Adipocyte (in vitro differentiated cells): ENCODE measurements at regions not wholly inside any gene's neighbourhood (a gene's known extent, or its start where the extent isn't known, plus 50 kb on each side); places are given as distances from the start of the nearest gene placed in this dataset.

Source experiments
- DNase-seq: peaks from one replicate; pipeline ENCODE4 v3.0.0-alpha.2; 2015; ENCODE audit warnings: low read depth
- H3K27me3 ChIP-seq: replicated peaks from 2 replicates; pipeline ENCODE4 v1.7.0; 2013; ENCODE audit warnings: mild to moderate bottlenecking, low read length, moderate library complexity; ENCODE audit not compliant: control insufficient read depth, insufficient read depth
- H3K36me3 ChIP-seq: 2 replicates; pipeline ENCODE4 v1.7.0; 2013; ENCODE audit warnings: low read length, mild to moderate bottlenecking, moderate library complexity; ENCODE audit not compliant: control insufficient read depth, insufficient read depth, severe bottlenecking
- H3K4me1 ChIP-seq: 2 replicates; pipeline ENCODE4 v1.7.0; 2013; ENCODE audit warnings: mild to moderate bottlenecking, low read length, moderate library complexity; ENCODE audit not compliant: control insufficient read depth, insufficient read depth
- H3K4me3 ChIP-seq: 2 replicates; pipeline ENCODE4 v1.7.0; 2013; ENCODE audit warnings: mild to moderate bottlenecking, low read length, moderate library complexity
- H3K9ac ChIP-seq: 2 replicates; pipeline ENCODE4 v1.7.0; 2013; ENCODE audit warnings: mild to moderate bottlenecking, low read length, moderate library complexity
- H3K9me3 ChIP-seq: 2 replicates; pipeline ENCODE4 v1.7.0; 2013; ENCODE audit warnings: mild to moderate bottlenecking, low read length, moderate library complexity; ENCODE audit not compliant: control insufficient read depth

DNA sequence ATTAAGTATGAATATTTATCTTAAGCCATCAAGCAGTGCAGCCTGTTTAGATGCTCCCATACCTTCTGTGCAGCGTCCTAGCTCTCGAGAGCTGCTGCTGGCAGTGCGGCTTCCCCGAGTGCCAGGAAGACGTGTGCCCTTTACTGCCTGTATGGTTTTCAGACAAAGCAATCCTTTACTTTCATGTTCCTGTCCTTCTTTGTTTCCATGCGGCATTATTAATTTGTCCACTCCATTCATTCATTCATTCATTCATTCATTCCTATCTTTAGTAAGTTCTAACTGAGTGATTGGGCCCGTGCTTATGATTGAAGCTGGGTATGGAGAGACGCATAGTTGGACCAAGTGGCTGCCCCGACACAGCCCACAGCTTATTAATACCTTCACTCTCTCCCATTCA, 446.6 kb upstream of the HNRNPA3 start:
- Histone ChIP-seq H3K4me3 (no peak overlapping the region), H3K27me3 (no peaks in the 10 kb centered on the region), H3K4me1 (peaks cover 6% of the 10 kb centered on the region), H3K36me3 (no peaks in the 10 kb centered on the region), H3K9ac (no peak overlapping the region), H3K9me3 (no peaks in the 10 kb centered on the region)
- DNase-seq, result no peak

DNA sequence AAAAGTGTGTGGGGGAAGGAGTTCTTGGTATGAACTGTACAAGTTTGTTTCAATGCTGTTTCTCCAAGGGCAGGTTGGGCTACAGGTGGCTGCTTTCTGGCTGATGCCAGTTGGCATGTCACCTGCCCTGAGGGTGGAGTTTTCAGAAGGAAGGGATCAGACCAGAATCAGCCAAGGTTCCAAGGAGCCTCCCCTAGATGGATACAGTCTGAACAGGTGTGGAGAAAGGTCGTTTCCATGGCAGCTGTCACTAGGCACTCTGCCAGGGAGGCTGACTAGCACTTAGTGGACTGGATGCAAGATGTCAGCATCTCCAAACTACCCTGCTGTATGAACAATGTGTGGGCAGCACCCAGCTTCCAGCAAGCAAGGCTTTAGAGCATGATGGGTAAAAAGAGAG, 444.4 kb upstream of the HNRNPA3 start:
- peaks cover 6% of the 10 kb centered on the region for H3K4me1 ChIP-seq
- no peaks in the 10 kb centered on the region for H3K36me3 ChIP-seq
- no peak overlapping the region for H3K9ac ChIP-seq
- peaks cover 5% of the 10 kb centered on the region for H3K9me3 ChIP-seq
- H3K27me3 ChIP-seq, result no peaks in the 10 kb centered on the region
- H3K4me3 ChIP-seq, result no peak overlapping the region
- no peak for DNase-seq

DNA sequence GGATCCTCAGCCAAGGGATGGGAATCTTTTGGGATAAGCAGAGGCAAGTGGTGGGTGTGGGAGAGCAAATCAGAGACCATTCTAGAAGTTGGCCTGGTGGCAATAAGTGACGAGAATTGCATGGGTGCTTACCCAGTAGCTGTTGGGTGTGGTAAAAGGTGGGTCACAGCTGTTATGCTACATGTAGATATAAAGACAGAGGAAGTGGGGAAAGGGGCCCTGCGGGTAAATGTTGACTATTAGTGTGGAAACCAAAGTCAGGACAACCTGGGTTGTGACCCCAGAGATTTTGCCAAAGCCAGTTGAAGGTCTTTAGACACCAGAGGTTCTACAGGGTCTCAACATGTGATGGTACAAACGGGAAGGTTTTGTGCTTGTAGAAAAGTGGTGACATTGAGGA, 443.6 kb upstream of the HNRNPA3 start:
- no peaks in the 10 kb centered on the region for H3K36me3 ChIP-seq
- peaks cover 6% of the 10 kb centered on the region for H3K4me1 ChIP-seq
- H3K4me3 ChIP-seq, result no peak overlapping the region
- no peak for DNase-seq
- H3K9me3 ChIP-seq, result peaks cover 7% of the 10 kb centered on the region
- H3K9ac ChIP-seq, result no peak overlapping the region
- no peaks in the 10 kb centered on the region for H3K27me3 ChIP-seq

- Histone ChIP-seq H3K9me3 (peaks cover 7% of the 10 kb centered on the region), H3K27me3 (no peaks in the 10 kb centered on the region), H3K4me3 (no peak overlapping the region), H3K36me3 (no peaks in the 10 kb centered on the region), H3K9ac (no peak overlapping the region), H3K4me1 (peaks cover 6% of the 10 kb centered on the region)
- DNase-seq, result no peak
Measured at GRCh38 chr2:176769499-176770370, 442.9 kb upstream of the HNRNPA3 start.

GRCh38 chr2:176772816-176773215, 439.8 kb upstream of the HNRNPA3 start:
- Histone ChIP-seq H3K36me3 (no peaks in the 10 kb centered on the region), H3K4me3 (no peak overlapping the region), H3K4me1 (peaks cover 6% of the 10 kb centered on the region), H3K27me3 (no peaks in the 10 kb centered on the region), H3K9me3 (peaks cover 7% of the 10 kb centered on the region), H3K9ac (no peak overlapping the region)
- DNase-seq, result no peak

DNA sequence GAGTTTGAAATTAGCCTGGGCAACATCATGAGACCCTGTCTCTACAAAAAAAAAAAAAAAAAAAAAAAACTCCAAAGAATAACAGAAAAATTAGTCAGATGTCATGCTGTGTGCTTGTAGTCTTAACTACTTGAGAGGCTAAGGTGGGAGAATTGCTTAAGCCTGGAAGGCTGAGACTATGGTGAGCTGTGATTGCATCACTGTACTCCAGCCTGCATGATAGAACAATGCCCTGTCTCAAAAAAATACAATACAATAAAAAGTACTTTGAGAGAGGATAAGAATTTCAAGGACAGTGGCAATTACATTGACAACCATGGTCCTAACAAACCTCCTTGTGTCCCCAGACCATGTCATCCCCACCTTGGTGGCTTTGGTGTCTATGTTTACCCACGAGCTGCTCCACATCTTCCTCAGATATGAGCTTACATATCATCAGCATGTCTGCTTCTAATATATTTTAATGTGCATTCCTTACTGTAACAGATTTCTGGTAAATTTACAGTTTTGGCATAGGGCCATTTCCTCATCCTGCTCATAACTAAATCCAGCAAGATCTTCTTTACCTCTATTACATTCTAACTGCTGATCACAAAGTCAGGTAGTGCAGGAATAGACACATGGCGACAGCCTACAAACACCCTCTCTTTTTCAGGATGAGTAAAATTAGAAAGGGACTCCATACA, 437.7 kb upstream of the HNRNPA3 start:
- Histone ChIP-seq H3K4me3 (no peak overlapping the region), H3K9ac (no peak overlapping the region), H3K36me3 (no peaks in the 10 kb centered on the region), H3K4me1 (peaks cover 4% of the 10 kb centered on the region), H3K9me3 (peaks cover 7% of the 10 kb centered on the region), H3K27me3 (no peaks in the 10 kb centered on the region)
- no peak for DNase-seq

DNA sequence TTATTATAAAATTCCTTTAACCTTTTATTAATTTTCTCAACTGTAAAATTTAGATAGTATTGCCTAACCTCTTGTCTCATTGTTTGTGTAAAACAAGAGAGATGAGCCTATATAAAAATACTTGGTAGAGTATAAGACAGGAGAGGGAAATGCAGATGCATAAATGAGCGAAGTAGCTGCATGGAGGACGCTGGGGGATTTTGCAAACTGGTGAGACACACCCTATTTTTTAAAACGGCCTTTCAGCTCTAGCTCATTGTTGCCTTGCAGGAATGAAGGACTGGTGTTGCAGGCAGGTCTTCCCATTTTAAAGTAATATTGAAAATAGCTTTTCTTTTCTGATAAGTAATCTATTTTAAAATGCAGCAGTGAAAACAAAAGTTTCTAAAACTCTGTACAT, 435.3 kb upstream of the HNRNPA3 start:
- Histone ChIP-seq H3K4me1 (no peaks in the 10 kb centered on the region), H3K4me3 (no peak overlapping the region), H3K9me3 (peaks cover 7% of the 10 kb centered on the region), H3K36me3 (no peaks in the 10 kb centered on the region), H3K27me3 (no peaks in the 10 kb centered on the region), H3K9ac (no peak overlapping the region)
- no peak for DNase-seq

GRCh38 chr2:176779917-176780316, 432.7 kb upstream of the HNRNPA3 start:
- H3K27me3 ChIP-seq, result no peaks in the 10 kb centered on the region
- peaks cover 3% of the 10 kb centered on the region for H3K9me3 ChIP-seq
- no peak overlapping the region for H3K4me3 ChIP-seq
- peaks cover 4% of the 10 kb centered on the region for H3K4me1 ChIP-seq
- no peaks in the 10 kb centered on the region for H3K36me3 ChIP-seq
- no peak overlapping the region for H3K9ac ChIP-seq
- DNase-seq, result no peak

DNA sequence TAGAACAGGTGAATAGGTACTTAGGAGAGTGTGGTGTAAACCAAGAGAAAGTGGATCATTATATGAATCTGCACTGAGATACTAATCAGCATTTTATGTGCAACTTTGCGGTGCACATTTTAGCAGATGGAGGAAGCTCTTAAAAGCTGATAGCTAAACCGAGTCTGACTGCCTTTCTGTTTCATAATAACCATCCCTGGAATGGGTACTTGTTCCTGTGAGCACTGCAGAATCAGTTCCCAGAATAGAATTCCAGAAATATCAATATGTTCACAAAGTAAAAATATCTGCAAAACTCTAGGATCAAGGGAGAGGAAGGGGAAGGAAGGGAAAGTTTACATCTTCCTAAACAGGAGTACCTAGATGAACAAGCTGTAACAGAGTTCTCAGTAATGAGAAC, 432.2 kb upstream of the HNRNPA3 start:
- H3K9me3 ChIP-seq, result peaks cover 4% of the 10 kb centered on the region
- H3K9ac ChIP-seq, result no peak overlapping the region
- H3K27me3 ChIP-seq, result no peaks in the 10 kb centered on the region
- peaks cover 6% of the 10 kb centered on the region for H3K4me1 ChIP-seq
- H3K4me3 ChIP-seq, result no peak overlapping the region
- no peak for DNase-seq
- no peaks in the 10 kb centered on the region for H3K36me3 ChIP-seq

DNA sequence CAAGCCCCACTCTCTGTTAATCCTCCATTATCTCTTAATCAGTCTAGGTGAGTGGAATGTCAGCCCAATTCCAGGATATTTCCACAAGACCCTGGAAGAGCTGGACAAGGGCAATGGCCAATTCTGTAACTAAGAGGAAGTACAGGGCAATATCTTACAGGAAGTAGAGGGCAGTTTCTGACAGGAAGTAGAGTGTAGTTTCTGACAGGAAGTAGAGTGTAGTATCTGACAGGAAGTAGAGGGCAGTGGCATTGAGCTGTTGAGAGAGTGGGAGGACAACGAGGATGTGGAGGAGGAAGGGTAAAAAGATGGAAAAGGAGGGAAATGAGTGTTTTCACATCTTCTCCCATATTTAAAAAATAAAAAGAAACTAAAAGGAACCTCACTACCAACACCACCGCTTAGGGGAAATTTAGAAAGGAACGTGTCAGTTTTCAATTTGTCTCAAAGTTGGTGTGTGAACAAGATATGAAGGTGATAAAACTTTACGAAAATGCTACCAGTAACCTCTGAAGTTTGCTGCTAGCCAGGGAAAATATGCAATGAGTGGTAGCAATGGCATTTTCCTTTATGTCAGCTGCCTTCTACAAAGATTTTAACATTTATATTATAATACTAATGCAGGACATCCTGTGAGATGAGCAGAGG, 430.9 kb upstream of the HNRNPA3 start:
- H3K4me1 ChIP-seq, result peaks cover 6% of the 10 kb centered on the region
- H3K9ac ChIP-seq, result no peak overlapping the region
- no peaks in the 10 kb centered on the region for H3K36me3 ChIP-seq
- no peaks in the 10 kb centered on the region for H3K27me3 ChIP-seq
- H3K4me3 ChIP-seq, result no peak overlapping the region
- DNase-seq, result no peak
- H3K9me3 ChIP-seq, result peaks cover 4% of the 10 kb centered on the region

GRCh38 chr2:176784633-176785200, 427.9 kb upstream of the HNRNPA3 start:
- Histone ChIP-seq H3K4me1 (peaks cover 6% of the 10 kb centered on the region), H3K9ac (no peak overlapping the region), H3K4me3 (no peak overlapping the region), H3K36me3 (no peaks in the 10 kb centered on the region), H3K9me3 (peaks cover 4% of the 10 kb centered on the region), H3K27me3 (no peaks in the 10 kb centered on the region)
- no peak for DNase-seq
